ENCODE measurements at regions not wholly inside any gene's neighbourhood (a gene's known extent, or its start where the extent isn't known, plus 50 kb on each side); places are given as distances from the start of the nearest gene placed in this dataset.

GRCh38 chr6:97687916-97688315 is 404.9 kb upstream of the MMS22L start:
- TF ChIP-seq TAF1 (IDR thresholded peaks at IDR 0.05; ENCODE audit: low read depth, low read length) (no peak), POU2F2 (IDR thresholded peaks at IDR 0.05; ENCODE audit: low read depth, low read length) (no peak), POLR2A (IDR thresholded peaks at IDR 0.05; ENCODE audit: low read depth, low read length) (no peak), POLR2AphosphoS5 (IDR thresholded peaks at IDR 0.05; ENCODE audit: low read depth, low read length) (no peak), PAX5 (IDR thresholded peaks at IDR 0.05; ENCODE audit: insufficient read depth, low read length, severe bottlenecking) (no peak), SPI1 (IDR thresholded peaks at IDR 0.05; ENCODE audit: low read depth, low read length) (no peak)
- no peak for DNase-seq (ENCODE audit: insufficient read length, low spot score)
- FAIRE-seq: no peak

- FAIRE-seq: no peak
- TF ChIP-seq PAX5 (IDR thresholded peaks at IDR 0.05; ENCODE audit: insufficient read depth, low read length, severe bottlenecking) (no peak), TAF1 (IDR thresholded peaks at IDR 0.05; ENCODE audit: low read depth, low read length) (no peak), SPI1 (IDR thresholded peaks at IDR 0.05; ENCODE audit: low read depth, low read length) (no peak), POLR2A (IDR thresholded peaks at IDR 0.05; ENCODE audit: low read depth, low read length) (no peak), POLR2AphosphoS5 (IDR thresholded peaks at IDR 0.05; ENCODE audit: low read depth, low read length) (no peak), POU2F2 (IDR thresholded peaks at IDR 0.05; ENCODE audit: low read depth, low read length) (no peak)
- no peak for DNase-seq (ENCODE audit: insufficient read length, low spot score)
These were observed 406.2 kb upstream of the MMS22L start for GRCh38 chr6:97689078-97689754.

GRCh38 chr6:97697456-97697855 is 414.4 kb upstream of the MMS22L start:
- DNase-seq (ENCODE audit: insufficient read length, low spot score): no peak
- no peak for FAIRE-seq
- TF ChIP-seq TAF1 (IDR thresholded peaks at IDR 0.05; ENCODE audit: low read depth, low read length) (no peak), SPI1 (IDR thresholded peaks at IDR 0.05; ENCODE audit: low read depth, low read length) (no peak), POLR2AphosphoS5 (IDR thresholded peaks at IDR 0.05; ENCODE audit: low read depth, low read length) (no peak), PAX5 (IDR thresholded peaks at IDR 0.05; ENCODE audit: insufficient read depth, low read length, severe bottlenecking) (no peak), POU2F2 (IDR thresholded peaks at IDR 0.05; ENCODE audit: low read depth, low read length) (no peak), POLR2A (IDR thresholded peaks at IDR 0.05; ENCODE audit: low read depth, low read length) (no peak)

GRCh38 chr6:97701801-97702200 is 418.8 kb upstream of the MMS22L start:
- TF ChIP-seq POLR2AphosphoS5 (IDR thresholded peaks at IDR 0.05; ENCODE audit: low read depth, low read length) (no peak), PAX5 (IDR thresholded peaks at IDR 0.05; ENCODE audit: insufficient read depth, low read length, severe bottlenecking) (no peak), POU2F2 (IDR thresholded peaks at IDR 0.05; ENCODE audit: low read depth, low read length) (no peak), TAF1 (IDR thresholded peaks at IDR 0.05; ENCODE audit: low read depth, low read length) (no peak), SPI1 (IDR thresholded peaks at IDR 0.05; ENCODE audit: low read depth, low read length) (no peak), POLR2A (IDR thresholded peaks at IDR 0.05; ENCODE audit: low read depth, low read length) (no peak)
- DNase-seq (ENCODE audit: insufficient read length, low spot score) (no peak), FAIRE-seq (no peak)

GRCh38 chr6:97702248-97702647 is 419.2 kb upstream of the MMS22L start:
- FAIRE-seq: no peak
- TF ChIP-seq SPI1 (IDR thresholded peaks at IDR 0.05; ENCODE audit: low read depth, low read length): no peak
- no peak for TF ChIP-seq POLR2A (IDR thresholded peaks at IDR 0.05; ENCODE audit: low read depth, low read length)
- no peak for TF ChIP-seq POU2F2 (IDR thresholded peaks at IDR 0.05; ENCODE audit: low read depth, low read length)
- no peak for TF ChIP-seq PAX5 (IDR thresholded peaks at IDR 0.05; ENCODE audit: insufficient read depth, low read length, severe bottlenecking)
- TF ChIP-seq TAF1 (IDR thresholded peaks at IDR 0.05; ENCODE audit: low read depth, low read length): no peak
- TF ChIP-seq POLR2AphosphoS5 (IDR thresholded peaks at IDR 0.05; ENCODE audit: low read depth, low read length): no peak
- no peak for DNase-seq (ENCODE audit: insufficient read length, low spot score)

- no peak for FAIRE-seq
- DNase-seq (ENCODE audit: insufficient read length, low spot score): no peak
- TF ChIP-seq TAF1 (IDR thresholded peaks at IDR 0.05; ENCODE audit: low read depth, low read length) (no peak), POU2F2 (IDR thresholded peaks at IDR 0.05; ENCODE audit: low read depth, low read length) (no peak), POLR2A (IDR thresholded peaks at IDR 0.05; ENCODE audit: low read depth, low read length) (no peak)
These were observed 420.6 kb upstream of the MMS22L start for GRCh38 chr6:97703661-97704060.

GRCh38 chr6:97705568-97705967 is 422.6 kb upstream of the MMS22L start:
- TF ChIP-seq POLR2AphosphoS5 (IDR thresholded peaks at IDR 0.05; ENCODE audit: low read depth, low read length) (no peak), TAF1 (IDR thresholded peaks at IDR 0.05; ENCODE audit: low read depth, low read length) (no peak), PAX5 (IDR thresholded peaks at IDR 0.05; ENCODE audit: insufficient read depth, low read length, severe bottlenecking) (no peak), POU2F2 (IDR thresholded peaks at IDR 0.05; ENCODE audit: low read depth, low read length) (no peak), SPI1 (IDR thresholded peaks at IDR 0.05; ENCODE audit: low read depth, low read length) (no peak), POLR2A (IDR thresholded peaks at IDR 0.05; ENCODE audit: low read depth, low read length) (no peak)
- DNase-seq (ENCODE audit: insufficient read length, low spot score) (no peak), FAIRE-seq (no peak)

GRCh38 chr6:97712751-97713150 is 429.7 kb upstream of the MMS22L start:
- TF ChIP-seq POLR2A (IDR thresholded peaks at IDR 0.05; ENCODE audit: low read depth, low read length): no peak
- TF ChIP-seq POU2F2 (IDR thresholded peaks at IDR 0.05; ENCODE audit: low read depth, low read length): no peak
- no peak for TF ChIP-seq SPI1 (IDR thresholded peaks at IDR 0.05; ENCODE audit: low read depth, low read length)
- TF ChIP-seq TAF1 (IDR thresholded peaks at IDR 0.05; ENCODE audit: low read depth, low read length): no peak
- TF ChIP-seq POLR2AphosphoS5 (IDR thresholded peaks at IDR 0.05; ENCODE audit: low read depth, low read length): no peak
- TF ChIP-seq PAX5 (IDR thresholded peaks at IDR 0.05; ENCODE audit: insufficient read depth, low read length, severe bottlenecking): no peak
- DNase-seq (ENCODE audit: insufficient read length, low spot score) (no peak), FAIRE-seq (no peak)

- DNase-seq (ENCODE audit: insufficient read length, low spot score): no peak
- TF ChIP-seq POU2F2 (IDR thresholded peaks at IDR 0.05; ENCODE audit: low read depth, low read length) (no peak), PAX5 (IDR thresholded peaks at IDR 0.05; ENCODE audit: insufficient read depth, low read length, severe bottlenecking) (no peak), SPI1 (IDR thresholded peaks at IDR 0.05; ENCODE audit: low read depth, low read length) (no peak), POLR2AphosphoS5 (IDR thresholded peaks at IDR 0.05; ENCODE audit: low read depth, low read length) (no peak), TAF1 (IDR thresholded peaks at IDR 0.05; ENCODE audit: low read depth, low read length) (no peak), POLR2A (IDR thresholded peaks at IDR 0.05; ENCODE audit: low read depth, low read length) (no peak)
- FAIRE-seq: no peak
These were observed 431.8 kb upstream of the MMS22L start for GRCh38 chr6:97714772-97715171.

GRCh38 chr6:97717086-97717485 is 434.1 kb upstream of the MMS22L start:
- TF ChIP-seq POLR2A (IDR thresholded peaks at IDR 0.05; ENCODE audit: low read depth, low read length): no peak
- TF ChIP-seq POU2F2 (IDR thresholded peaks at IDR 0.05; ENCODE audit: low read depth, low read length): no peak
- no peak for TF ChIP-seq POLR2AphosphoS5 (IDR thresholded peaks at IDR 0.05; ENCODE audit: low read depth, low read length)
- no peak for TF ChIP-seq SPI1 (IDR thresholded peaks at IDR 0.05; ENCODE audit: low read depth, low read length)
- no peak for TF ChIP-seq PAX5 (IDR thresholded peaks at IDR 0.05; ENCODE audit: insufficient read depth, low read length, severe bottlenecking)
- no peak for TF ChIP-seq TAF1 (IDR thresholded peaks at IDR 0.05; ENCODE audit: low read depth, low read length)
- DNase-seq (ENCODE audit: insufficient read length, low spot score) (no peak), FAIRE-seq (no peak)
